ENCODE measurements at regions not wholly inside any gene's neighbourhood (a gene's known extent, or its start where the extent isn't known, plus 50 kb on each side); places are given as distances from the start of the nearest gene placed in this dataset.

DNA sequence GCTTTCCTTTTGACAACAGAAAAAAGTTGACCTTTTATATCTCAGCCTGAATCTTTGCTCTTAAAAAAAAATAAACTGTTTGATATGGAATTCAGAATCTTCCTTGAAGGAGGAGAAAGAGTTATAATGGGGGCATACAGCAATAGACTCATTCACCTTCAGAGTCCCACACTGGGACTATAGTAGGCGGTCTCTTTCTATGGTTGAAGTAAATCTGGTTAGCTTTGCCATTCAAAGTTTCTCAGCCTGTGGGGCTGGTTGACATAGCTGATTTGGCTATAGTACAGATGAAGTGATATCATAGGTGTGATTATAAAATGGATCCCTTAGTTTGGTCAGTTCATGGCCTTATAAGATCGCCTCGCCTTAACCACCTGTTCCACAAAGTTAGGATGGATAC lies 156.2 kb downstream of the SH2D1A start:
- ATAC-seq (no peak), FAIRE-seq (no peak), DNase-seq (ENCODE audit: low read depth, low spot score) (no peak)
- Histone ChIP-seq H3K9ac (ENCODE audit: control insufficient read depth, insufficient read depth, low read length) (no peak overlapping the region), H3K27me3 (replicated peaks in 1 of 2; ENCODE audit: control insufficient read depth in 2 of 2, insufficient read depth in 2 of 2, low read length in 1 of 2) (no peaks in the 10 kb centered on the region; a peak in 1 of 4 replicates), H3K79me2 (ENCODE audit: control insufficient read depth, insufficient read depth, low read length) (no peaks in the 10 kb centered on the region), H3K4me3 (no peak overlapping the region), H2AFZ (ENCODE audit: control insufficient read depth, low read depth, low read length) (no peak overlapping the region), H3K27ac (ENCODE audit: control insufficient read depth, insufficient read depth) (no peak overlapping the region), H4K20me1 (ENCODE audit: control insufficient read depth, insufficient read depth) (no peaks in the 10 kb centered on the region), H3K4me2 (ENCODE audit: control insufficient read depth, insufficient read depth) (no peak overlapping the region), H3K9me3 (replicated peaks; ENCODE audit: control insufficient read depth, insufficient read depth, low read length) (no peaks in the 10 kb centered on the region), H3K36me3 (ENCODE audit: control insufficient read depth in 2 of 2, insufficient read depth in 2 of 2, low read length in 1 of 2) (no peaks in the 10 kb centered on the region), H3K4me1 (ENCODE audit: control insufficient read depth, insufficient read depth, low read length) (no peaks in the 10 kb centered on the region)
- TF ChIP-seq, protein P1, sequence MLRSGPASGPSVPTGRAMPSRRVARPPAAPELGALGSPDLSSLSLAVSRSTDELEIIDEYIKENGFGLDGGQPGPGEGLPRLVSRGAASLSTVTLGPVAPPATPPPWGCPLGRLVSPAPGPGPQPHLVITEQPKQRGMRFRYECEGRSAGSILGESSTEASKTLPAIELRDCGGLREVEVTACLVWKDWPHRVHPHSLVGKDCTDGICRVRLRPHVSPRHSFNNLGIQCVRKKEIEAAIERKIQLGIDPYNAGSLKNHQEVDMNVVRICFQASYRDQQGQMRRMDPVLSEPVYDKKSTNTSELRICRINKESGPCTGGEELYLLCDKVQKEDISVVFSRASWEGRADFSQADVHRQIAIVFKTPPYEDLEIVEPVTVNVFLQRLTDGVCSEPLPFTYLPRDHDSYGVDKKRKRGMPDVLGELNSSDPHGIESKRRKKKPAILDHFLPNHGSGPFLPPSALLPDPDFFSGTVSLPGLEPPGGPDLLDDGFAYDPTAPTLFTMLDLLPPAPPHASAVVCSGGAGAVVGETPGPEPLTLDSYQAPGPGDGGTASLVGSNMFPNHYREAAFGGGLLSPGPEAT (IDR thresholded peaks at IDR 0.05; ENCODE audit: low read depth) = no peak
- TF ChIP-seq RAD51 (IDR thresholded peaks at IDR 0.05) = no peak
- TF ChIP-seq LARP7 (IDR thresholded peaks at IDR 0.05) = no peak
- TF ChIP-seq, protein P2, sequence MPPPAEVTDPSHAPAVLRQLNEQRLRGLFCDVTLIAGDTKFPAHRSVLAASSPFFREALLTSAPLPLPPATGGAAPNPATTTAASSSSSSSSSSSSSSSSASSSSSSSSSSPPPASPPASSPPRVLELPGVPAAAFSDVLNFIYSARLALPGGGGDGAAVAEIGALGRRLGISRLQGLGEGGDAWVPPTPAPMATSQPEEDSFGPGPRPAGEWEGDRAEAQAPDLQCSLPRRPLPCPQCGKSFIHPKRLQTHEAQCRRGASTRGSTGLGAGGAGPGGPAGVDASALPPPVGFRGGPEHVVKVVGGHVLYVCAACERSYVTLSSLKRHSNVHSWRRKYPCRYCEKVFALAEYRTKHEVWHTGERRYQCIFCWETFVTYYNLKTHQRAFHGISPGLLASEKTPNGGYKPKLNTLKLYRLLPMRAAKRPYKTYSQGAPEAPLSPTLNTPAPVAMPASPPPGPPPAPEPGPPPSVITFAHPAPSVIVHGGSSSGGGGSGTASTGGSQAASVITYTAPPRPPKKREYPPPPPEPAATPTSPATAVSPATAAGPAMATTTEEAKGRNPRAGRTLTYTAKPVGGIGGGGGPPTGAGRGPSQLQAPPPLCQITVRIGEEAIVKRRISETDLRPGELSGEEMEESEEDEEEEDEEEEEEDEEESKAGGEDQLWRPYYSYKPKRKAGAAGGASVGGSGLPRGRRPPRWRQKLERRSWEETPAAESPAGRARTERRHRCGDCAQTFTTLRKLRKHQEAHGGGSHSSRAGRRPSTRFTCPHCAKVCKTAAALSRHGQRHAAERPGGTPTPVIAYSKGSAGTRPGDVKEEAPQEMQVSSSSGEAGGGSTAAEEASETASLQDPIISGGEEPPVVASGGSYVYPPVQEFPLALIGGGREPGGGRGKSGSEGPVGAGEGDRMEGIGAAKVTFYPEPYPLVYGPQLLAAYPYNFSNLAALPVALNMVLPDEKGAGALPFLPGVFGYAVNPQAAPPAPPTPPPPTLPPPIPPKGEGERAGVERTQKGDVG (CRISPR knock-in tag; IDR thresholded peaks at IDR 0.05) = no peak
- no peak for TF ChIP-seq BCL11A (IDR thresholded peaks at IDR 0.05; ENCODE audit: low read depth, low read length)
- TF ChIP-seq, protein P3, sequence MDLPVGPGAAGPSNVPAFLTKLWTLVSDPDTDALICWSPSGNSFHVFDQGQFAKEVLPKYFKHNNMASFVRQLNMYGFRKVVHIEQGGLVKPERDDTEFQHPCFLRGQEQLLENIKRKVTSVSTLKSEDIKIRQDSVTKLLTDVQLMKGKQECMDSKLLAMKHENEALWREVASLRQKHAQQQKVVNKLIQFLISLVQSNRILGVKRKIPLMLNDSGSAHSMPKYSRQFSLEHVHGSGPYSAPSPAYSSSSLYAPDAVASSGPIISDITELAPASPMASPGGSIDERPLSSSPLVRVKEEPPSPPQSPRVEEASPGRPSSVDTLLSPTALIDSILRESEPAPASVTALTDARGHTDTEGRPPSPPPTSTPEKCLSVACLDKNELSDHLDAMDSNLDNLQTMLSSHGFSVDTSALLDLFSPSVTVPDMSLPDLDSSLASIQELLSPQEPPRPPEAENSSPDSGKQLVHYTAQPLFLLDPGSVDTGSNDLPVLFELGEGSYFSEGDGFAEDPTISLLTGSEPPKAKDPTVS (IDR thresholded peaks at IDR 0.05; ENCODE audit: low read depth, low read length) = no peak
- no peak for TF ChIP-seq CEBPB (IDR thresholded peaks at IDR 0.05; ENCODE audit: borderline replicate concordance in 1 of 2, low read depth in 2 of 2, low read length in 2 of 2)
- TF ChIP-seq TBL1XR1 (IDR thresholded peaks at IDR 0.05; ENCODE audit: low read depth, low read length) = no peak
- TF ChIP-seq, protein P4, sequence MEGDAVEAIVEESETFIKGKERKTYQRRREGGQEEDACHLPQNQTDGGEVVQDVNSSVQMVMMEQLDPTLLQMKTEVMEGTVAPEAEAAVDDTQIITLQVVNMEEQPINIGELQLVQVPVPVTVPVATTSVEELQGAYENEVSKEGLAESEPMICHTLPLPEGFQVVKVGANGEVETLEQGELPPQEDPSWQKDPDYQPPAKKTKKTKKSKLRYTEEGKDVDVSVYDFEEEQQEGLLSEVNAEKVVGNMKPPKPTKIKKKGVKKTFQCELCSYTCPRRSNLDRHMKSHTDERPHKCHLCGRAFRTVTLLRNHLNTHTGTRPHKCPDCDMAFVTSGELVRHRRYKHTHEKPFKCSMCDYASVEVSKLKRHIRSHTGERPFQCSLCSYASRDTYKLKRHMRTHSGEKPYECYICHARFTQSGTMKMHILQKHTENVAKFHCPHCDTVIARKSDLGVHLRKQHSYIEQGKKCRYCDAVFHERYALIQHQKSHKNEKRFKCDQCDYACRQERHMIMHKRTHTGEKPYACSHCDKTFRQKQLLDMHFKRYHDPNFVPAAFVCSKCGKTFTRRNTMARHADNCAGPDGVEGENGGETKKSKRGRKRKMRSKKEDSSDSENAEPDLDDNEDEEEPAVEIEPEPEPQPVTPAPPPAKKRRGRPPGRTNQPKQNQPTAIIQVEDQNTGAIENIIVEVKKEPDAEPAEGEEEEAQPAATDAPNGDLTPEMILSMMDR (IDR thresholded peaks at IDR 0.05 in 2 of 3, conservative IDR thresholded peaks at IDR 0.05 in 1 of 3; ENCODE audit: control insufficient read depth in 2 of 3, extremely low read depth in 1 of 3, insufficient read depth in 1 of 3, low read depth in 3 of 3, low read length in 3 of 3) = no peak
- ChIA-PET CTCF (no interaction called here), SMC1A (ENCODE audit: uncharacterized antibody, unreplicated experiment) (interaction anchor here (0.8 to 7.4 kb wide), 3 partner anchors 10 to 24 kb away, joined by 3 to 44 read pairs (median 4); no protein-coding TSS in a partner anchor), POLR2A (no interaction called here), RAD21 (ENCODE audit: unreplicated experiment) (interaction anchor here (2.1 to 2.8 kb wide), 2 partner anchors 10 to 13 kb away, joined by 8 to 16 read pairs; no protein-coding TSS in a partner anchor)
- in situ Hi-C loops (cut with MboI) = no loop called here
- intact Hi-C loops (cut with micrococcal nuclease; ENCODE audit: unreplicated experiment) = no loop called here
- 57% methylated on average over 3 of the region's 3 CpGs for WGBS (ENCODE audit: insufficient coverage, insufficient replicate concordance, low lambda C conversion rate, missing lambda C conversion rate)
- BruUV-seq (replicated peaks) = no TSS peak
